Upper lobe of right lung (tissue), 1 donor: ENCODE measurements at regions not wholly inside any gene's neighbourhood (a gene's known extent, or its start where the extent isn't known, plus 50 kb on each side); places are given as distances from the start of the nearest gene placed in this dataset.

Source experiments
- ATAC-seq: fragments of 200-7000 bp; cut with Tn5 transposase; one replicate; pipeline ENCODE4 v1.9.1; 2020; ENCODE audit warnings: mild to moderate bottlenecking, moderate library complexity
- DNase-seq: peaks from one replicate; pipeline ENCODE4 v3.0.0-alpha.2; 2020
- H3K27ac ChIP-seq: fragments of 200-600 bp; one replicate; pipeline ENCODE4 v1.8.0; 2022
- H3K27me3 ChIP-seq: fragments of 200-600 bp; one replicate; pipeline ENCODE4 v1.8.0; 2022; ENCODE audit warnings: mild to moderate bottlenecking
- H3K36me3 ChIP-seq: fragments of 200-600 bp; one replicate; pipeline ENCODE4 v1.8.0; 2022
- H3K4me1 ChIP-seq: fragments of 200-600 bp; one replicate; pipeline ENCODE4 v1.8.0; 2022
- H3K4me3 ChIP-seq: fragments of 200-600 bp; one replicate; pipeline ENCODE4 v1.8.0; 2022; ENCODE audit warnings: mild to moderate bottlenecking
- H3K9me3 ChIP-seq: fragments of 200-600 bp; one replicate; pipeline ENCODE4 v1.8.0; 2022
- CTCF ChIP-seq: fragments of 200-600 bp; IDR thresholded peaks from one replicate; pipeline ENCODE4 v1.8.0; 2022; ENCODE audit warnings: antibody characterized with exemption
- intact Hi-C: fragments of 100-400 bp; cut with DNase I; formaldehyde crosslinking; loops from one replicate; pipeline ENCODE4 v1.11.0; 2022
- donor health status: DM: no; HTN: yes; CAD: no; lungs with severe emphysema.

- H3K9me3 ChIP-seq: no peaks in the 10 kb centered on the region
- no peak for ATAC-seq
- intact Hi-C loops: no loop called here
- no peaks in the 10 kb centered on the region for H3K27me3 ChIP-seq
- no peak overlapping the region for H3K4me3 ChIP-seq
- DNase-seq: no peak
- no peaks in the 10 kb centered on the region for H3K4me1 ChIP-seq
- no peaks in the 10 kb centered on the region for H3K36me3 ChIP-seq
- no peak for TF ChIP-seq CTCF
- H3K27ac ChIP-seq: no peak overlapping the region
Measured at GRCh38 chr12:89092297-89092696, 260.0 kb downstream of the DUSP6 start.

GRCh38 chr12:89091293-89091841 lies 260.9 kb downstream of the DUSP6 start:
- DNase-seq (no peak), ATAC-seq (no peak)
- Histone ChIP-seq H3K27ac (no peak overlapping the region), H3K9me3 (no peaks in the 10 kb centered on the region), H3K36me3 (no peaks in the 10 kb centered on the region), H3K4me1 (peaks cover 1% of the 10 kb centered on the region), H3K4me3 (no peak overlapping the region), H3K27me3 (no peaks in the 10 kb centered on the region)
- TF ChIP-seq CTCF: no peak
- intact Hi-C loops: no loop called here

- DNase-seq: no peak
- Histone ChIP-seq H3K36me3 (no peaks in the 10 kb centered on the region), H3K4me1 (peaks cover 5% of the 10 kb centered on the region), H3K4me3 (no peak overlapping the region), H3K9me3 (no peaks in the 10 kb centered on the region), H3K27ac (no peak overlapping the region), H3K27me3 (no peaks in the 10 kb centered on the region)
- no peak for ATAC-seq
- no peak for TF ChIP-seq CTCF
- intact Hi-C loops: no loop called here
Measured at GRCh38 chr12:89089264-89089663, 263.0 kb downstream of the DUSP6 start.

- DNase-seq (no peak), ATAC-seq (no peak)
- no peak overlapping the region for H3K4me3 ChIP-seq
- no peaks in the 10 kb centered on the region for H3K27me3 ChIP-seq
- no peak for TF ChIP-seq CTCF
- intact Hi-C loops: no loop called here
- no peaks in the 10 kb centered on the region for H3K9me3 ChIP-seq
- no peaks in the 10 kb centered on the region for H3K36me3 ChIP-seq
- peaks cover 5% of the 10 kb centered on the region for H3K4me1 ChIP-seq
- H3K27ac ChIP-seq: no peak overlapping the region
Measured at GRCh38 chr12:89087876-89088275, 264.4 kb downstream of the DUSP6 start.

- intact Hi-C loops: no loop called here
- no peak for DNase-seq
- no peak for ATAC-seq
Measured at GRCh38 chr12:89087149-89087825, 265.0 kb downstream of the DUSP6 start.

More at GRCh38 chr12:89087149-89087825, 265.0 kb downstream of the DUSP6 start:
- H3K4me1 ChIP-seq: peaks cover 5% of the 10 kb centered on the region
- no peak overlapping the region for H3K27ac ChIP-seq
- no peaks in the 10 kb centered on the region for H3K9me3 ChIP-seq
- no peaks in the 10 kb centered on the region for H3K27me3 ChIP-seq
- no peaks in the 10 kb centered on the region for H3K36me3 ChIP-seq
- H3K4me3 ChIP-seq: no peak overlapping the region
- no peak for TF ChIP-seq CTCF
